ENCODE measurements at regions not wholly inside any gene's neighbourhood (a gene's known extent, or its start where the extent isn't known, plus 50 kb on each side); places are given as distances from the start of the nearest gene placed in this dataset.

- no peak for TF ChIP-seq EZH2 (IDR thresholded peaks at IDR 0.05; ENCODE audit: insufficient read depth, low read length)
- TF ChIP-seq CTCF (IDR thresholded peaks at IDR 0.05; ENCODE audit: insufficient read depth, low read depth, low read length): no peak
These were observed 386.6 kb upstream of the FGF16 start for GRCh38 chrX:77060572-77060971.
